NCI-H1436 treated with DMSO at 0.1 percent for 48 hours (cell line): ENCODE measurements at regions not wholly inside any gene's neighbourhood (a gene's known extent, or its start where the extent isn't known, plus 50 kb on each side); places are given as distances from the start of the nearest gene placed in this dataset.

Source experiments
- DNase-seq: peaks from one replicate; lab custom pipeline; 2025; lab: John Stamatoyannopoulos, UW

DNA sequence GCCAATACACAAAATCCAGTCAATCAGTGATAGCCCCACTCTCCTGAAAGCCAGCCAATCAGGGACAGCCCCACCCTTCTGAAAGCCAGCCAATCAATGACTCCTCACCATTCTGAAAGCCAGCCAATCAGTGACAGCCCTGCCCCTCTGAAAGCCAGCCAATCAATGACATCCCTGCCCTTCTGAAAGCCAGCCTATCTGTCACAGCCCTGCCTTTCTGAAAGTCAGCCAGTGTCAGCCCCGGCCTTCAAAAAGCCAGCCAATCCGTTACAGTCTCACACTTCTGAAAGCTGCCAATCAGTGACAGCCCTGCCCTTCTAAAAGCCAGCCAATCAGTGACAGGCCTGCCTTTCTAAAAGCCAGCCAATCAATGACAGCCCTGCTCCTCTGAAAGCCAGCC lies 95.9 kb upstream of the HDAC4 start:
- no peak for DNase-seq

DNA sequence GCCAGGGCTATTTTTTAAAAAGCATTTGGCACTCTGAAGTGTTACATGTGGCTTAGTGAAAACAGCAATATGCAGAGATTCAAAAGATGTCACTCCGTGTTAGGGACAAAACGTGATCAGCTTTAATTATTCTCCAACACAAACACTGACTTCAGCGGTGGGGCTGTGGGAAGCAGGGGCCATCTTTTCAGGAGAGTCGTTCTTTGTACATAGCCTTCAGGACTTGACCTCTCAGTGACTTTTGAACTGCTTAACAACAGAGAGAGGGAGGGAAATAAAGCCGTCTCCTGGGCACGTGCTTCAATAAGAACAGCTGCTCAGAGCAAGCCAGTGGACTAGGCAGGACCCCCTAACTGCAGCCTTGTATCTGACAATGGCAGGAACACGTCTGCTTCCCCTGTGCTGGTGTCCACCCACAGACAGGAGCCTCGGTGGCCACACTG lies 95.0 kb upstream of the HDAC4 start:
- no peak for DNase-seq

DNA sequence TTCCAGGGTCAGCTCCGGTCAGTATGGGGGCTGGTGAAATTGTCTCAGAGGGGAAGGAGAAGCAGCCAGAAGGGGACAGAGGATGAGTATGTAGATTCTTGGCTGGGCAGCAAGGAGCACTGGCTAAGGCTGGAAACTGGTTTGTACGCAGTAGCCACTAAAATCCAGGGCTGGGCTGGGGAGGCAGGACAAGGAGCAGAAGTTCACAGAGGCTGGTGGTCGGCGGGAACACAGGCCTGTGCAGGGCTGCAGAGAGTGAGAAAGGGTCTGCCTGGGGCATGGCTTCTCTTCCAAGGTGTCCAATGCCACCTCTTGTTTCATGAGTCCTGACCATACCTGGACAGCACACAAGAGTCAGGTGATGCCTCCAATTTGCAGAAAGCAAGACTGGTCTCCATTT lies 94.4 kb upstream of the HDAC4 start:
- no peak for DNase-seq

DNA sequence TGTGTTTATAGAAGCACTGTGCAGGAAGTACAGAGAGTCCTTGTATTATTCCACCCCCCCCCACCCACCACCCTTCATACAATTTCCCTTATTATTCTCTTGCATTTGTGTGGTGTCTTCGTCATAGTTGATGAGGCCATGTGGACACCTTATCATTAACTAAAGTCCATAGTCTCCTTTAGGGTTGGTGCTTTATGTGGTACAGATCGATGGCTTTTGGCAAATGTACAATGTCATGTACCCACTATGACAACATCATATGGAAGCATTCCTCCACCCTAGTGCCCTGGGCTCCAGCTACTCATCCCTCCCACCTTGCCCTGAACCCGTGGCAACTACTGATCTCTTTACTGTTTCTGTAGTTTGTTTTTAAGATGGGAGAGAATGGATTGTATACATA lies 93.8 kb upstream of the HDAC4 start:
- DNase-seq = no peak

DNA sequence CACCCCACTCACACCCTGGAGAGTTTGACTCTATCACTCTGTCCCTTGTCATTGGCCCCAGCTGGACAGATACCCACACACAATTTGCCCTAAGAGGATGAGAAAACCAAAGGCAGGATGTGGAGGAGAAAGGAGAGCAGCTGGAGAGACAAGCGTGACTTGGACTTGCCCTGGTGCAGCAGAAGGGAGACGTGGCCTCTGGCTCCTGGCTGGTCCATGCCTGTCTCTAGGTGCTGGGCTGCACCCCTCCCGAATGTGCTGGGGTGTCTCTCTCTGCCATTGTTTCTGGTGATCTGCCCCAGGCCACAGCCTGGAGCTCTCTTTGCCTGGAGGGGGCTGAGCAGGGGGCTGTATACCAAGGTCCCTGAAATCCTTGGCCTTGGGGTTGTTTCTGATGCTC lies 88.7 kb upstream of the HDAC4 start:
- DNase-seq = no peak

DNA sequence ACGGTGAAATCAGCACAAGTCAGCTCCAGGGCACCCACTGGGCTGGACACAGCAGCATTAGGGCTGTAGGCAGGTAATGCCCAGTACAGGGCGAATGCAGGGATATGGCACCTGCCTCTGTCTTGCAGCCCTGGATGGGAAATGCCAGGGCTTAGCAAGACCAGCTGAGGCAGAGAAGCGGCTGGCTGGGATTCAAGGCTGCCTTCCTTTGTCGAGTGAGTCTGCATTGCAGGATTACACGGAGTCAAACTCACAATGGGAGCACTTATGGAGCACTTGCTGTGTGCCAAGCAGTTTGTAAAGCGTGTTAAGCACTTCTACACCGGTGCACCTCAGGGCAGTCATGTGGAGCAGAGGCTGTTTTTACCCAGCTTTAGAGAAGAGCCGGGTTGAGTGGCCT lies 87.3 kb upstream of the HDAC4 start:
- no peak for DNase-seq

DNA sequence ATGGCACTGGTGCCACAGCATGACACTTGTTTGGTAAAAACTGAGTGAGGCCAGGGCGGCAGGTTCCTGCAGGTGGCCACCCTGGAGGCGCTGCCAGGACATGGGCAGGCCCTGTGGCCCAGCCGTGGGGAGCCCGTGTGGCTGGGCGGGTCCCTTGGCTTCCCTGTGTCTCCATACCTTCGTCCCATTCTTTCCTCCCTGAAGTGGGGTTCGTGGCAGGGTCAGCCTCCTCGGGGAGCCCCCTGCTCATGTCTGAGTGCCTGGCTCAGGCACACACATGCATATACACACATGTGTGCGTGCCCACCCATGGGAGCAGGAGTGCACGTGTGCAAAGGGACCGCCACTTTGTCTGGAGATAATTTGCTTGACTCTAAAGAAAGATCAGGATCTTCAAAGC lies 86.5 kb upstream of the HDAC4 start:
- DNase-seq = no peak

DNA sequence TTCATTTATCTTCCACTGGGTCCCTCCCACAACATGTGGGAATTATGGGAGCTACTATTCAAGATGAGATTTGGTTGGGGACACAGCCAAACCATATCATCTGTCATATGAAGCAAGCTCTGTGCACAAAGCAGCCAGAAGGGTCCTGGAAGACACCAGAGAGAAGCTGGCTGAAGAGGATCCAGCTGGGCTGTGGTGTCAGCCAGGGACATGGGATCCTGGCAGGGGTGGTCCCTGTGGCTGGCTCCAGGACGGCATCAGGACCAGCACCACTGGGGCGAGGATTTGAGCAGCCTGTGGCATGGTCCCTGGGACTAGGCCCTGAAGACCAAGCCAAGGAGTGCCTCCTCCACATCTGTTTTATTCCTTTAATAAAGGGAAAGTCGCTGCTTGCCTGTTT lies 84.8 kb upstream of the HDAC4 start:
- DNase-seq = no peak

DNA sequence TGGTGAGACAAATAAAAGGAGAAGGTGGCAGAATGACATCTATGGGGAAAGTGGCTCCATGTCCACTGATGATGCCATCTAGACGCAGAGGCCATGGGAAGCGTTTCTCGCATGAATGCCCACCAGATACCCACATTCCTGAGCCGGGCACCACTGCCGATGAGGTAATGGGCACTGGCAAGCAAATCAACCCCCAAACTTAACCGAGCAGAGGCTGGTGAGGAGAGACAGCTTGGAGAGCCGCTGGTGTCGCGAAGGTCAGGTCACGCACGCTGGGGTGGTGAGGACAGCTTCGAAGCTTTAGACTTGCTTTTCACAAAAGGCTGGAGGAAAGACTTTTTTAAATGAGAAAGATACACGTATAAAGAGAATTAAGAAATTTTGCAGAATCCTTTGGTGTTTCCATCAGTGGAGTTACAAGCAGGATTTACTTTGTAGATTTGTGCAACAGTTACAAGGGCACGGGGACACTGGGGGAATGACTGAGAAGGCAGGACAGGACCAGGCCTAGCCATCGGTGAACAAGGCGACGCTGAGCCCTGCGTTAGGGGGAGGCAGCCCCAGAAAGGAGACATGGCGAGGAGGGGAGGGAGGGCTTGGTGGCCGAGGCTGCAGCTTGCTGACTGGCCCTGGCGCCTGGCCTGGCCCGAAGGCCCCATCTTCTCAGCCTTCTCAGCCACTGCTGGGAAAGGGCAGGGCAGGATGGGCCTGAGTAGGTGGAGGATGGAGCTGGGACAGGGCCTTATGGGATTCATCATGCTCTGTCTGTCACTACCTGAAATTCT lies 83.9 kb upstream of the HDAC4 start:
- no peak for DNase-seq

DNA sequence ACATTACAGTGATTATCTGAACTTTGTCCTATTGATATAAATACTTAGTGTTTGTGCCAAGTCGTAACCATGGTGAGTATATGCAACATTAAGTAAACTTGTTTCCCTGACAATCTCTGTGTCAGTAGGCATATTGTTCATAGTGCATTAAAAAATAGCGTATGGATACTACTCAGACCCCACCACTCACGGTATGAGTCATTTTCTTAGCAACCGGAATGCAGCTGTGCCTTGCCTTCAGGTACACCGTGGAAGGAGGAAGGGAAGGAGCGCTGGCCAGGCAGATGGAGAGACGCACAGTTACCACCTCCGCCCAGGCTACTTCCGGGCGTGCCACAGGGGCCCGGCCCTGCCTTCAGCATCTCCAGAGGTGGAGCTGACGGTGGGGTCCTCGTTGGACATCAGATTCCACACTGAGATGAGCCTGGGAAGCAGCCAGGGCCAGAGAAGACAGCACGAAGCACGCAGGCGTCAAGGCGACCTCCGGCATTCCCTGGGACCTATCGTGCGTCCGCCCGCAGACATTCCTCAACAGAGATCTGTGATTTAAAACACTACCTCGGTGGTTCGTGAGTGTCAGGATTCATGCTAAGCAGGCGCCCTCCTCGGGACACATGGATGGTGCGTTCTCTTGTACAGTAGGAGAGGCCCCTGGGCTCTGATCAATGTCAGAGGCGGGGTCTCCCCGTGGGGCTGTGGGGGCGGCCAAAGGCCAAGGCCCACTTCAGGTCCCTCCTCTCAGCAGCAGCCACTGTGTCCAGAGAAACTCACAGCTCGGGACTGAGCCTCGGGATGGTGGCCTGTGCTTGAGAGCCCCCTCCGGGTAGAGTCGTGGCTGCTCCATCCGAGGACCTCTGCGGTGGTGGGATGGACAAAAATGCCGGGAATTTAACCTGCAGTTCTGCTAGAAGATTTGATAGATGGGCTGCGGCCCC lies 82.2 kb upstream of the HDAC4 start:
- no peak for DNase-seq

DNA sequence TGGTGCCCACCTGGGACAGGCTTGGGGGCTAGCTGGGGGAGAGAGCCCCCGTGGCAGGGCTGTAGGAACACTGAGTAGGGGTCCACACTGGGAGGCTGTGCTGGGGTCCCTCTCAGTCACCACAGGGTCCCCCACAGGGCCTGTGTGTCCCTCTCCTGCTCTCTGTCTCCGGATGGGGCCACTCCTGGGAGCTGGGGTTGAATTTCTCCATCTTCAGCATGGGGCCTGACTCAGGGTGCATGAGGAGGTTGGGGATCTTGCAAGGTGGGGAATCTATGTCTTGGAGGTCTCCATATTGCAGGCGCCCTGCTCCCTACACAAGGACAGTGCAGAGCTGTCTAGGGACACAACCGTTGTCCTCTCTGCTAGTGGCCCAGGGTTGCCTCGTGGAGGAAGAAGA lies 78.7 kb upstream of the HDAC4 start:
- no peak for DNase-seq

DNA sequence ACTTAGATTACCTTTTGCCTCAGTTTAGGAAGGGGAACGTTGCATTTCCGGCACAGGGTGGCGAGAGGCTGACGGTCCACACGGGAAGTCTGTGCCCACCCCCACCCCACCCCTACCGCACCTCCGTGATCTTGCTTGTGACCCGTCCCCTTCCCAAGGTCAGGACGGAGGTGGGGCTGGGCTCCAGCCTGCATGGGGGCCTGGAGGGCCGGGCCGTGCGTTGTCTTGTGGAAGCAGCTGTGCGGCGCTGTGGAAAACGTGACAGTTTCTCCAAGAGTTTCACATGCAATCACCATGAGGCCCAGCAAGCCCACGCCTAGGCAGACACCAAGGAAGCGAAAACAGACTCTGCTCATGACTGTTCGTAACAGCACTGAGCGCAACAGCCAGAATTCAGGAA lies 76.8 kb upstream of the HDAC4 start:
- no peak for DNase-seq

DNA sequence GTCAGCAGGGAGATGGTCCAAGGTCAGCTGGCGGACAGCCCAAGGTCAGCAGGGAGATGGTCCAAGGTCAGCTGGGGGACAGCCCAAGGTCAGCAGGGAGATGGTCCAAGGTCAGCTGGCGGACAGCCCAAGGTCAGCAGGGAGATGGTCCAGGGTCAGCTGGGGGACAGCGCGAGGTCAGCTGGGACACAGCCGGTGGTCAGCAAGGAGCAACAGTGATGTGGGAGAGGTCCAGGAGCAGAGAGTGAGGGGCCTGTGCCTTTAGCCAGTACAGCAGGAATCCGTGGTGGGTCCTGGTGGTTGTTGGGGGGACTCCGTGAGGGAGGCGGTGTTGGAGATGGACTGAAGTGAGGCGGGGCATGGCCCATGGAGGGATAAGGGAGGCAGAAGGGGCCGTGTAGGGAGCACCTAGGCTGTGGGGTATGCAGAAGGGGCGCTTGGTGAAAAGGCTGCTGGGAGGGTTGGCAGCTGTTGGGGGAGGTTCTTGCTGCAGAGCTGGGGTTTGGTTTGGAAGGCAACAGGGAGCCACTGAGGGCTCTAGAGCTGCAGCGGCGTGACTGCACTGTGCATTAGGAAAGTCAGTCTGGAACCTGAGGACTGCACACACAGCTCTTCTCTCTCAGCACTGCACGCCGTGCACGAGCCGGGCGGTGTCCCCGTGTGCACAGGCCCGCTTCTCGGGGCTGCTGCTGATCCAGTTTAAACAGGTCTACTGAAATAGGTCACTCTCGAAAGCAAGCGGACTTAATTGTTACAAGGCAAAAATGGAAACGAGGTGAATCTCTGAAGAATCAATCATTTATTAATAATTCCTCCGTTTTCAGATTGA lies 76.2 kb upstream of the HDAC4 start:
- no peak for DNase-seq

DNA sequence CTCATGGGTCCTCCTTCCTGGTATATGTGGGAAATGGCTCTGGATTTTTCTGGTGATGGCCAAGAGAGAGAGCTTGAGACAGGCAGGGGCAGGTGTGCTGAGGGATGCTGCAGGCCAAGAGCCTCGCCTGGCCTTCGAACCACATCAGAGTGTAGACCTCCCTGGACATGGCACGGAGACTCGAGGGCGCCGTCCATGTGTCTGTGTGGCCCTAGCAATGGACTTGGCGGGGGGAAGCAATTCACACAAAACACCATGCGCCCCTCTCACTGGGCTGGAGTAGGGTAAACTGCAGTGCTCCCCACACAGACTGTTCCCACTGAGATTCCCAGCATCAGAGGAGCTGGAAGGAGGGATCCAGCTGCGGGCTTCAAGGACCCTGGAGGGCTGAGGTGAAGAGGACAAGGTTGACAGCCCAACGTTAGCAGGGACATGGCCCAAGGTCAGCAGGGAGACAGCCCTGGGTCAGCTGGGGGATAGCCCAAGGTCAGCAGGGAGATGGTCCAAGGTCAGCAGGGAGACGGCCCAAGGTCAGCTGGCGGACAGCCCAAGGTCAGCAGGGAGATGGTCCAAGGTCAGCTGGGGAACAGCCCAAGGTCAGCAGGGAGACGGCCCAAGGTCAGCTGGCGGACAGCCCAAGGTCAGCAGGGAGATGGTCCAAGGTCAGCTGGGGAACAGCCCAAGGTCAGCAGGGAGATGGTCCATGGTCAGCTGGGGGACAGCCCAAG lies 75.4 kb upstream of the HDAC4 start:
- DNase-seq = no peak

DNA sequence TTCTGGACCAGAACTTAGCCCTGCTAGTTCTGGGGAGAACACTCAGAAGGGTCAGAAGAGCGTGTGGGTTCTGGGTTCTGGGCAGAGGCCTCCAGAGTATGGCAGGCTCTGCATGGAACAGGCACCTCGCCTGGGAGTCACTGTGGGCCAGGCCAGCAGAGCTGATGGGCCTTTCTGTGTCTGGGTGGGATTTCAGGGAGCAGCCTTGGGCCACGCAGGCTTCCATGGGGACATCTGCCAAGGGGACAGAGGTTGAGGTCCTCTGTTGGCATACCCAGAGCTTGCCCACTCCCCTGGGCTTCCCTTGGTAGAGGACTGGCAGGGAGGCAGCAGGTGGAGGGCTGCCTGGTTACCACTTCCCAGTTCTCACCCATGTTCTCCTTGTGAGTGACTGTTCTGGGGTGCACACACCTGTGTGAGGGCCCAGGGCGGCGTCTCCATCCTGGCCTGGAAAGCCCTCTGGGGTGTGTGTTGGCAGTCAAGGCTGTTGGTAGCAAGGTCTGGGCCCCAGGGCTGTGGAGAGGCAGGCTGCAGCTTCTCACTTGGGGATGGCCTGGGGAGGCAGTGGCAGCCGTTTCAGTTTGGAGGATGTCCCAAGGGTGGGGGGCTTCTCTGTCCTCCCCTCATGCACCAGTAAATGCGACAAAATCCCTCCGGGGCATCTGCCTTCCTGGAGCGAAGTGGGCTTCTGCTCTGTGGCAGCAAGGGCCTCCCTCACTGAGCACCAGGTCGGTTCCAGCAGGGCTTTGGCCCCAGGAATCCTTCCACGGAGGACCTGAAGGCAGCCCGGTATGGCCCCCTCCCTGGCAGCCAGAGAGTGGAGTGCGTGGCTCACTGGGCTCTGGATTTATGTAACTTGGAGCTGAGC lies 74.6 kb upstream of the HDAC4 start:
- no peak for DNase-seq

DNA sequence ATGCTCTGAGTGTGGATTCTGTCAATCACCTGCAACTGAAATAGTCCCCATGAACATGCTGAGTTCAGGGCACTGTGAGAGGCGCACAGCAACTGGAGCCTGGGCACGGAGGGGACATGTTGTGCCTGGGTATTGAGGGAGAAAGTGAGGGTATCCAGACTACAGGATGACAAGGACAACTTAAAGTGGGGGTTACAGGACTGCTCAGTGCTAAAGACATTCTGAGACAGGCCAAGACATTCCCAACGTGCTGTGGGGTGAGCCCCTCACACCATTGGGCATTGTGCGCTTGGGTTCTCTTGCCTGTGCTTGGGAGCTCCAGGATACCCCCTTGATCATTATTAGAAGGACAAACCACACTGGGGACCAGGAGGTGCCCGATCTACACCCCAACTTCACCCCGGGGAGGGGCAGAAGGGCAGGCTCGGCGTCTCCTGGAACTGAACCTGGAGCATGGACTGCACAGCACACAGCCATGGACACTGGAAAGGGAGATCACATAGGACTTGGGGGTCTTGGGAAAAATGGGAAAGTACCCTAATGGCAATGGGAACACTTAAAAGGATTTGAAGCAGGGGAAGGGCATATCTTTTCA lies 72.5 kb upstream of the HDAC4 start:
- no peak for DNase-seq

DNA sequence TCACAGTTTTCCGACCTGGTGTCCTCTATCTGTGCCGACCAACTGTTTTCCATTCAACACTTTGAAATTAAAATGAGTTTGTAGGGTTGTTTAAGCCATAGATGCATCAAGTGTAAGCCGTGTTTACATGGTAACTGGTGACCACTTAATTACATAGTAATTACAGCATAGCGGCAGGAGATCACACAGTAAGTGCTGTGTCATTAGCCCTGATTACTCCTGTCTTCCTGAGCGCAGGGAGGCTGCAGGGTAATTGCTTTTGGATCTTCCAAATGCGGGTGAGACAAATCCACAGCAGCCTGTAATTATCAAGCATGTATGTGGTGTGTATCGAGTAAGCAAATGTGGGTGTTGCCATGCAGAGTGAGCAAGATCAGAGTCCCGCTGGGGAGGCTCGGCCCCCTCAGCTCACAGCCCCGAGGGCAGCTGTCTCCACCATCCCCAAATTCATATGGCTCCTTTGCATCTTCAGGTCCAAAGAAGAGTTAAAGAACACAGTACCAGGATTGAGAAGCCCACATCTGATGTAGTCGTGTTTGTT lies 71.5 kb upstream of the HDAC4 start:
- DNase-seq = peak; percentile 42

DNA sequence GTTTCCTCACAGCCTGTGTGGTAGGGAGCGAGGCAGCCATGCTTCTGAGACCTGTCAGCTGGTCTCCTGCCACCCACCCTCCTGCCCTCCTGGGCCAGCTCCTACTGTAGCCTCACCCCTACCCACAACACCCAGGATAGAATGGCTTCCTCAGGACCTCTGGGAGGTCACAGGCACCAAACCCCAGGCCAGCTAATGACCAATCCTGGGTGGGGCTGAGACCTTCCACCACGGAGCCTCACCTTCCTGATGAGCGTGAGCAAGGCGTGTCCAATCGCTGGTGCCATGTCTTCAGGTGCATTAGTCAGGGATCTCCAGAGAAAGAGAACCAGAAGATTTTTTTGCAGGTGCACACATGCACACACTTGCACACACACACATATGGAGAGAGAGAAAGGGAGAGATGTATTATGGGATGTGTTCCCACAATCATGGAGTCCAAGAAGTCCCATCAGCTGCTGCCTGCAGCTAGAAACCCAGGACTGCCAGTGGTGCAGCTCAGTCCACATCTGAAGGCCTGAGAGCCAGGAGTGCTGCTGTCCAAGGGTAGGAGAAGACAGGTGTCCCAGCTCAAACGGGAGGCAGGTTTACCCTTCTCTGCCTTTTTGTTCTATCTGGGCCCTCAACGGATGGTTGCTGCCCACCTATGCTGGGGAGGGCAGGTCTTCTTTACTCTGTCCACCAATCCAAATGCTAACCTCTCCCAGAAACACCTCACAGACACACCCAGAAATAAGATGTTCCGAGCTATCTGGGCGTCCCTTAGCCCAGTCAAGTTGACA lies 70.4 kb upstream of the HDAC4 start:
- DNase-seq = no peak
